WTC11 (cell line): ENCODE measurements at regions not wholly inside any gene's neighbourhood (a gene's known extent, or its start where the extent isn't known, plus 50 kb on each side); places are given as distances from the start of the nearest gene placed in this dataset.

ENCODE experiments used
- AFF4 ChIP-seq: sonication (generic); formaldehyde crosslinking; IDR thresholded peaks from 2 replicates; pipeline ENCODE4 v1.8.1; 2023; ENCODE audit warnings: mild to moderate bottlenecking, missing genetic modification reagents, borderline replicate concordance
- CREM ChIP-seq: sonication (generic); formaldehyde crosslinking; IDR thresholded peaks from 2 replicates; pipeline ENCODE4 v1.8.1; 2022; ENCODE audit warnings: mild to moderate bottlenecking, missing genetic modification reagents, moderate library complexity
- CTCF ChIP-seq: fragments of 200-600 bp; IDR thresholded peaks from 2 replicates; pipeline ENCODE4 v1.8.0; 2022; ENCODE audit warnings: antibody characterized with exemption
- MAX ChIP-seq: sonication (generic); formaldehyde crosslinking; IDR thresholded peaks from 2 replicates; pipeline ENCODE4 v1.8.0; 2022; ENCODE audit warnings: mild to moderate bottlenecking, missing genetic modification reagents
- NFYB ChIP-seq: sonication (generic); formaldehyde crosslinking; conservative IDR thresholded peaks from 2 replicates; pipeline ENCODE4 v1.8.0; 2022; ENCODE audit warnings: low read depth, missing genetic modification reagents
- SP1 ChIP-seq: sonication (generic); formaldehyde crosslinking; conservative IDR thresholded peaks from 2 replicates; pipeline ENCODE4 v1.8.1; 2022; ENCODE audit warnings: missing genetic modification reagents
- STAT6 ChIP-seq: sonication (generic); formaldehyde crosslinking; conservative IDR thresholded peaks from 2 replicates; pipeline ENCODE4 v1.8.1; 2023; ENCODE audit warnings: mild to moderate bottlenecking, low read depth, missing genetic modification reagents, moderate library complexity
- ZNF138 ChIP-seq: sonication (generic); formaldehyde crosslinking; conservative IDR thresholded peaks from 2 replicates; pipeline ENCODE4 v1.8.1; 2022; ENCODE audit warnings: mild to moderate bottlenecking, moderate library complexity, missing genetic modification reagents

- TF ChIP-seq CREM (CRISPR knock-in tag) (no peak), STAT6 (no peak), CTCF (no peak), MAX (CRISPR knock-in tag) (no peak), AFF4 (CRISPR knock-in tag) (no peak), NFYB (CRISPR knock-in tag) (no peak), SP1 (CRISPR knock-in tag) (no peak), ZNF138 (no peak)
Observed at GRCh38 chr1:234687011-234687410, 77.0 kb upstream of the IRF2BP2 start.
